K562 (cell line): ENCODE measurements at regions not wholly inside any gene's neighbourhood (a gene's known extent, or its start where the extent isn't known, plus 50 kb on each side); places are given as distances from the start of the nearest gene placed in this dataset.

Experiments used
- DNMT1 ChIP-seq: fragments of 450-650 bp; IDR thresholded peaks from 2 replicates; pipeline ENCODE4 v1.6.1; 2016; ENCODE audit warnings: antibody characterized with exemption, mild to moderate bottlenecking
- EP400 ChIP-seq: fragments of 450-650 bp; IDR thresholded peaks from 2 replicates; pipeline ENCODE4 v1.6.1; 2017; ENCODE audit warnings: antibody characterized with exemption, mild to moderate bottlenecking, moderate library complexity
- HMGN3 ChIP-seq: IDR thresholded peaks from 2 replicates; pipeline ENCODE4 v1.6.1; 2011; ENCODE audit warnings: borderline replicate concordance, low read depth, mild to moderate bottlenecking, mixed read lengths, low read length; ENCODE audit not compliant: insufficient read length; ENCODE audit errors: extremely low read depth
- HNRNPLL ChIP-seq: fragments of 200-400 bp; formaldehyde crosslinking; IDR thresholded peaks from 2 replicates; pipeline ENCODE4 v1.6.1; 2017; ENCODE audit warnings: low read length, low read depth, mild to moderate bottlenecking; ENCODE audit not compliant: poor library complexity, severe bottlenecking
- JUND ChIP-seq, 2 experiments: IDR thresholded peaks; 2 replicates in 1 of 2; 3 replicates in 1 of 2; pipeline ENCODE4 v1.6.1; 2011; ENCODE audit warnings: borderline replicate concordance in 2 of 2, low read depth in 2 of 2, low read length in 2 of 2, improper control_type of control experiment in 1 of 2, missing biosample characterization in 1 of 2, missing genetic modification characterization in 1 of 2, missing genetic modification reagents in 1 of 2
- KDM5B ChIP-seq: fragments of 200-600 bp; sonication (generic); IDR thresholded peaks from 2 replicates; pipeline ENCODE4 v1.6.1; 2012; ENCODE audit warnings: low read depth, mild to moderate bottlenecking, moderate library complexity, low read length, control low read depth, inconsistent platforms; ENCODE audit not compliant: insufficient replicate concordance
- NBN ChIP-seq: fragments of 450-650 bp; IDR thresholded peaks from 2 replicates; pipeline ENCODE4 v1.6.1; 2016; ENCODE audit warnings: low read depth, mild to moderate bottlenecking
- NFXL1 ChIP-seq: fragments of 450-650 bp; formaldehyde crosslinking; IDR thresholded peaks from 2 replicates; pipeline ENCODE4 v1.4.0; 2021; ENCODE audit warnings: mild to moderate bottlenecking
- POLR2B ChIP-seq: fragments of 450-650 bp; IDR thresholded peaks from 2 replicates; pipeline ENCODE4 v1.6.1; 2018; ENCODE audit warnings: low read depth; ENCODE audit not compliant: partially characterized antibody
- PRDM10 ChIP-seq: fragments of 450-650 bp; IDR thresholded peaks from 2 replicates; pipeline ENCODE4 v1.6.1; 2018; ENCODE audit not compliant: partially characterized antibody
- SP1 ChIP-seq: sonication (generic); formaldehyde crosslinking; IDR thresholded peaks from 2 replicates; pipeline ENCODE4 v1.8.1; 2022; ENCODE audit warnings: mild to moderate bottlenecking, missing genetic modification reagents
- TBP ChIP-seq: optimal IDR thresholded peaks from 2 replicates; pipeline ENCODE3; 2011; ENCODE audit warnings: low read depth, low read length, improper control_type of control experiment
- TEAD1 ChIP-seq, 2 experiments: fragments of 450-650 bp in 1 of 2; sonication (generic) in 1 of 2; formaldehyde crosslinking; IDR thresholded peaks; 2 replicates each; pipeline versions ENCODE4 v1.4.0 to v1.8.0; 2020 to 2022; ENCODE audit warnings: mild to moderate bottlenecking in 2 of 2, missing genetic modification reagents in 1 of 2
- ZBTB2 ChIP-seq: fragments of 450-650 bp; IDR thresholded peaks from 2 replicates; pipeline ENCODE4 v1.6.1; 2016; ENCODE audit warnings: antibody characterized with exemption
- ZBTB7A ChIP-seq: IDR thresholded peaks from 2 replicates; pipeline ENCODE4 v1.6.1; 2011; ENCODE audit warnings: low read depth, mild to moderate bottlenecking, low read length, moderate library complexity, borderline replicate concordance; ENCODE audit not compliant: control insufficient read depth
- ZFP1 ChIP-seq: fragments of 450-650 bp; formaldehyde crosslinking; IDR thresholded peaks from 2 replicates; pipeline ENCODE4 v1.4.0; 2020; ENCODE audit warnings: mild to moderate bottlenecking, mixed read lengths
- ZNF518B ChIP-seq: fragments of 250-450 bp; sonication (Bioruptor Pico); IDR thresholded peaks from 2 replicates; pipeline ENCODE4 v1.5.0; 2021; ENCODE audit warnings: mild to moderate bottlenecking, moderate library complexity

DNA sequence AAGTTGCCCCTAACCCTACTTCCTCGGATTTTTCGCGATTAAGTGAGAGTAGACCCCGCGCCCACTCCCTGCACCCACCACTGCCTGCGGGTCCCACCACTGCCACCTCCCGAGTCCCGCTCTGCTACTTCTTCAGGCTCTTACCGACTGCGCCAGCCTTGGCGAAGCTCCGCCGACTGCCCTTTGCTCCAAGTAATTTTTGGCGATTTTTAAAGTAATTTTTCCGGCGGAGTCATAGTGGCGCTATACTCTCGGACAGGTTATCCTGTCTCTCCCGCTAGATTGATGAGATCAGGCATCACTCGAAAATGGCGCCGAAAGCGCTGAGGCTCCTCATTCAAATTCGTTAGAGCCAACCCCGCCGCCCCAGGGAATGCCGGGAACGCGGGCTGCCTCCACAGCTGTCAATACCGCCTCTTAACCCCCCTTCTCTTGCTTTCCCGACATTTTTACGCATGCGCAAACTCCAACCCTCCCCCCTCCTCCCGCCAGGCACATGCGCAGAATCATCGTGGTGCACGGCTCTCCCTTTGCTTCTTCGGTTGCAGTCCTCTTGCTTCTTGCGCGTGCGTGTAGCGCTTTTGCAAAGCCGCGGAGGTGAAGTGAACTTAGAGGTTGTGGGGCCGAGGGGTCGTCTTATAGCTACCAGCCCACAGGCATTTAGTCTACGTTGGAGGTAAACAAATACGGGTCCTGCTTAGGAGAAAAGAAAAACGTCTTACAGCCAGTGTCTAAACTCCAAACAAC is 66.6 kb downstream of the KCNRG start (continued):
- TF ChIP-seq POLR2B: peak; percentile 67
- TF ChIP-seq EP400: peak; percentile 93
- no peak for TF ChIP-seq PRDM10
- TF ChIP-seq NFXL1 (CRISPR knock-in tag): no peak
- no peak for TF ChIP-seq ZFP1
- peak; percentile 40; the same call in 1 of the 2 replicates for TF ChIP-seq JUND (IDR thresholded peaks at IDR 0.05; ENCODE audit: borderline replicate concordance, low read depth, low read length)
- TF ChIP-seq JUND (tag; IDR thresholded peaks at IDR 0.05; ENCODE audit: borderline replicate concordance, low read depth, low read length): no peak
- TF ChIP-seq NBN: no peak
- TF ChIP-seq KDM5B: peak; percentile 26
- no peak for TF ChIP-seq ZBTB7A
- TF ChIP-seq ZBTB2: peak; percentile 98
- TF ChIP-seq ZNF518B (CRISPR knock-in tag): no peak
- TF ChIP-seq TBP: peak; percentile 55
- TF ChIP-seq TEAD1 (CRISPR knock-in tag; IDR thresholded peaks at IDR 0.05): 0 out of 4 replicates have a peak, but pooled peaks of 1 of the 2 experiments have one; percentile 55
- peak; percentile 18 for TF ChIP-seq HMGN3
- no peak for TF ChIP-seq DNMT1
- peak; percentile 43; the same call in 1 of the 2 replicates for TF ChIP-seq SP1 (CRISPR knock-in tag)
- peak; percentile 2 for TF ChIP-seq HNRNPLL
